ENCODE measurements at regions not wholly inside any gene's neighbourhood (a gene's known extent, or its start where the extent isn't known, plus 50 kb on each side); places are given as distances from the start of the nearest gene placed in this dataset.
A peak's percentile ranks its signal among the peaks of the same experiment; 100 is the strongest.

DNA sequence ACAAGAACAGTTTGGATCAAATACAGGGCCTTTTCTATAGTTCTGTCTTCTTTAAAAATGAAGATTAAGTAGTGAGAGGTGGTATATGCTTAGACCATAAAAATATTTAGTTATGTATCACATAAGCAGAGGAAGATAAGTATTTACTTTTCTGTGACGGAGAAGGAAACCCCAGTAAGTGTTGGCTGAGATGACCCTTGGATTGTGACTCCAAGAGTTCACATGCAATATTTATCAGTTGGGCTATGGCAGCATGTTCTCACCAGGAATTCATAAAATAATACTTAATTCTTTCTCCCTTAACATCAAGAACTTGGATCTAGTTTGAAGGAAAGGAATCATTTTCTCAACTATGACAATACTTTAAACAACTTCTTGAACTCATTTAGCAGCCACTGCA is 98.4 kb upstream of the TBX18 start:
- Histone ChIP-seq H3K4me3 (ENCODE audit: low read depth in 1 of 3, low read length in 3 of 3) (no peak overlapping the region), H3K9ac (ENCODE audit: low read depth in 1 of 2, low read length in 2 of 2) (no peak overlapping the region), H3K27me3 (ENCODE audit: control insufficient read depth in 4 of 4, insufficient read depth in 4 of 4, low read length in 3 of 4) (no peaks in the 10 kb centered on the region), H3K4me1 (ENCODE audit: control insufficient read depth in 4 of 4, insufficient read depth in 4 of 4, low read length in 3 of 4) (peaks cover 0 to 20% (median 6%) of the 10 kb centered on the region in 4 donors), H3K36me3 (ENCODE audit: control insufficient read depth in 4 of 4, insufficient read depth in 3 of 4, low read depth in 1 of 4, low read length in 3 of 4) (no peaks in the 10 kb centered on the region), H3K27ac (ENCODE audit: low read depth in 1 of 2, low read length in 2 of 2) (no peak overlapping the region), H3K9me3 (ENCODE audit: control insufficient read depth in 4 of 4, low read length in 3 of 4) (no peaks in the 10 kb centered on the region)
- TF ChIP-seq HNF4A (conservative IDR thresholded peaks at IDR 0.05) (peak; percentile 64 to 70), SP1 (IDR thresholded peaks at IDR 0.05) (no peak)
- 30% methylated on average over 1 of the region's 1 CpG for WGBS
- no peak for DNase-seq (ENCODE audit: low spot score)

- Histone ChIP-seq H3K4me1 (ENCODE audit: control insufficient read depth in 4 of 4, insufficient read depth in 4 of 4, low read length in 3 of 4) (peaks cover 0 to 3% (median 0%) of the 10 kb centered on the region in 4 donors), H3K36me3 (ENCODE audit: control insufficient read depth in 4 of 4, insufficient read depth in 3 of 4, low read depth in 1 of 4, low read length in 3 of 4) (no peaks in the 10 kb centered on the region), H3K27me3 (ENCODE audit: control insufficient read depth in 4 of 4, insufficient read depth in 4 of 4, low read length in 3 of 4) (no peaks in the 10 kb centered on the region), H3K27ac (ENCODE audit: low read depth in 1 of 2, low read length in 2 of 2) (no peak overlapping the region), H3K4me3 (ENCODE audit: low read depth in 1 of 3, low read length in 3 of 3) (no peak overlapping the region), H3K9ac (ENCODE audit: low read depth in 1 of 2, low read length in 2 of 2) (no peak overlapping the region), H3K9me3 (ENCODE audit: control insufficient read depth in 4 of 4, low read length in 3 of 4) (no peaks in the 10 kb centered on the region)
- 89% methylated on average over 2 of the region's 2 CpGs for WGBS
- TF ChIP-seq ZBTB33 (IDR thresholded peaks at IDR 0.05) (no peak), NR2F2 (IDR thresholded peaks at IDR 0.05) (no peak), SP1 (IDR thresholded peaks at IDR 0.05) (no peak), HNF4G (IDR thresholded peaks at IDR 0.05) (no peak), FOXA2 (IDR thresholded peaks at IDR 0.05) (no peak), TAF1 (conservative IDR thresholded peaks at IDR 0.05) (no peak), MAX (IDR thresholded peaks at IDR 0.05) (no peak), YY1 (IDR thresholded peaks at IDR 0.05) (no peak), FOXA1 (IDR thresholded peaks at IDR 0.05) (no peak), RAD21 (IDR thresholded peaks at IDR 0.05) (no peak), ATF3 (IDR thresholded peaks at IDR 0.05) (no peak), GABPA (IDR thresholded peaks at IDR 0.05 in 1 of 2, conservative IDR thresholded peaks at IDR 0.05 in 1 of 2) (no peak), JUND (IDR thresholded peaks at IDR 0.05) (no peak)
- no peak for DNase-seq (ENCODE audit: low spot score)
Measured at GRCh38 chr6:84860920-84861319, 96.5 kb upstream of the TBX18 start.

- no peak for DNase-seq (ENCODE audit: low spot score)
- no peaks in the 10 kb centered on the region for H3K27me3 ChIP-seq (ENCODE audit: control insufficient read depth in 4 of 4, insufficient read depth in 4 of 4, low read length in 3 of 4)
- no peak overlapping the region for H3K4me3 ChIP-seq (ENCODE audit: low read depth in 1 of 3, low read length in 3 of 3)
- no peak overlapping the region for H3K9ac ChIP-seq (ENCODE audit: low read depth in 1 of 2, low read length in 2 of 2)
- TF ChIP-seq TAF1 (conservative IDR thresholded peaks at IDR 0.05) (no peak), HNF4A (conservative IDR thresholded peaks at IDR 0.05) (no peak)
- no peaks in the 10 kb centered on the region for H3K36me3 ChIP-seq (ENCODE audit: control insufficient read depth in 4 of 4, insufficient read depth in 3 of 4, low read depth in 1 of 4, low read length in 3 of 4)
- 79% methylated on average over 6 of the region's 6 CpGs for WGBS
- no peaks in the 10 kb centered on the region for H3K9me3 ChIP-seq (ENCODE audit: control insufficient read depth in 4 of 4, low read length in 3 of 4)
- no peak overlapping the region for H3K27ac ChIP-seq (ENCODE audit: low read depth in 1 of 2, low read length in 2 of 2)
- peaks cover 0 to 3% (median 0%) of the 10 kb centered on the region in 4 donors for H3K4me1 ChIP-seq (ENCODE audit: control insufficient read depth in 4 of 4, insufficient read depth in 4 of 4, low read length in 3 of 4)
Measured at GRCh38 chr6:84860509-84860908, 96.1 kb upstream of the TBX18 start.
